ENCODE measurements at regions not wholly inside any gene's neighbourhood (a gene's known extent, or its start where the extent isn't known, plus 50 kb on each side); places are given as distances from the start of the nearest gene placed in this dataset.

DNA sequence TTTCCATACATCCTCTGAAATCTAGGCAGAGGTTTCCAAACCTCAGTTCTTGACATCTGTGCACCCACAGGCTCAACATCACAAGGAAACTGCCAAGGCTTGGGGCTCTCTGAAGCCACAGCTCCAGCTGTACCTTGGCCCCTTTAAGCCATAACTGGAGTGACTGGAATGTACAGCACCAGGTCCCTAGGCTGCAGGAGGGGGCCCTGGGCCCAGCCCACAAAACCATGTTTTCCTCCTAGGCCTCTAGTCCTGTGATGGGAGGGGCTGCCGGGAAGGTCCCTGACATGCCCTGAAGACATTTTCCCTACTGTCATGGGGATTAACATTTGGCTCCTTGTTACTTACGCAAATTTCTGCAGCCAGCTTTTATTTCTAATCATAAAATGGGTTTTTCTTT, 1093.0 kb upstream of the PCDH9 start:
- TF ChIP-seq TAF1 (IDR thresholded peaks at IDR 0.05; ENCODE audit: borderline replicate concordance, low read depth, low read length) (no peak), CHD1 (IDR thresholded peaks at IDR 0.05; ENCODE audit: low read depth, low read length) (no peak), POLR2AphosphoS5 (IDR thresholded peaks at IDR 0.05; ENCODE audit: low read length) (no peak), SMC3 (IDR thresholded peaks at IDR 0.05; ENCODE audit: borderline replicate concordance, low read length) (no peak), CBX5 (IDR thresholded peaks at IDR 0.05; ENCODE audit: low read depth) (no peak), ASH2L (IDR thresholded peaks at IDR 0.05; ENCODE audit: borderline replicate concordance, low read depth) (no peak), RAD21 (IDR thresholded peaks at IDR 0.05; ENCODE audit: insufficient read depth, low read depth, low read length) (no peak), MXI1 (IDR thresholded peaks at IDR 0.05; ENCODE audit: low read depth, low read length) (no peak)
- TF ChIP-seq, protein P1, sequence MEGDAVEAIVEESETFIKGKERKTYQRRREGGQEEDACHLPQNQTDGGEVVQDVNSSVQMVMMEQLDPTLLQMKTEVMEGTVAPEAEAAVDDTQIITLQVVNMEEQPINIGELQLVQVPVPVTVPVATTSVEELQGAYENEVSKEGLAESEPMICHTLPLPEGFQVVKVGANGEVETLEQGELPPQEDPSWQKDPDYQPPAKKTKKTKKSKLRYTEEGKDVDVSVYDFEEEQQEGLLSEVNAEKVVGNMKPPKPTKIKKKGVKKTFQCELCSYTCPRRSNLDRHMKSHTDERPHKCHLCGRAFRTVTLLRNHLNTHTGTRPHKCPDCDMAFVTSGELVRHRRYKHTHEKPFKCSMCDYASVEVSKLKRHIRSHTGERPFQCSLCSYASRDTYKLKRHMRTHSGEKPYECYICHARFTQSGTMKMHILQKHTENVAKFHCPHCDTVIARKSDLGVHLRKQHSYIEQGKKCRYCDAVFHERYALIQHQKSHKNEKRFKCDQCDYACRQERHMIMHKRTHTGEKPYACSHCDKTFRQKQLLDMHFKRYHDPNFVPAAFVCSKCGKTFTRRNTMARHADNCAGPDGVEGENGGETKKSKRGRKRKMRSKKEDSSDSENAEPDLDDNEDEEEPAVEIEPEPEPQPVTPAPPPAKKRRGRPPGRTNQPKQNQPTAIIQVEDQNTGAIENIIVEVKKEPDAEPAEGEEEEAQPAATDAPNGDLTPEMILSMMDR (IDR thresholded peaks at IDR 0.05 in 2 of 3, conservative IDR thresholded peaks at IDR 0.05 in 1 of 3; ENCODE audit: control insufficient read depth in 2 of 3, extremely low read depth in 1 of 3, insufficient read depth in 1 of 3, low read depth in 3 of 3, low read length in 3 of 3): no peak
- TF ChIP-seq, protein P2, sequence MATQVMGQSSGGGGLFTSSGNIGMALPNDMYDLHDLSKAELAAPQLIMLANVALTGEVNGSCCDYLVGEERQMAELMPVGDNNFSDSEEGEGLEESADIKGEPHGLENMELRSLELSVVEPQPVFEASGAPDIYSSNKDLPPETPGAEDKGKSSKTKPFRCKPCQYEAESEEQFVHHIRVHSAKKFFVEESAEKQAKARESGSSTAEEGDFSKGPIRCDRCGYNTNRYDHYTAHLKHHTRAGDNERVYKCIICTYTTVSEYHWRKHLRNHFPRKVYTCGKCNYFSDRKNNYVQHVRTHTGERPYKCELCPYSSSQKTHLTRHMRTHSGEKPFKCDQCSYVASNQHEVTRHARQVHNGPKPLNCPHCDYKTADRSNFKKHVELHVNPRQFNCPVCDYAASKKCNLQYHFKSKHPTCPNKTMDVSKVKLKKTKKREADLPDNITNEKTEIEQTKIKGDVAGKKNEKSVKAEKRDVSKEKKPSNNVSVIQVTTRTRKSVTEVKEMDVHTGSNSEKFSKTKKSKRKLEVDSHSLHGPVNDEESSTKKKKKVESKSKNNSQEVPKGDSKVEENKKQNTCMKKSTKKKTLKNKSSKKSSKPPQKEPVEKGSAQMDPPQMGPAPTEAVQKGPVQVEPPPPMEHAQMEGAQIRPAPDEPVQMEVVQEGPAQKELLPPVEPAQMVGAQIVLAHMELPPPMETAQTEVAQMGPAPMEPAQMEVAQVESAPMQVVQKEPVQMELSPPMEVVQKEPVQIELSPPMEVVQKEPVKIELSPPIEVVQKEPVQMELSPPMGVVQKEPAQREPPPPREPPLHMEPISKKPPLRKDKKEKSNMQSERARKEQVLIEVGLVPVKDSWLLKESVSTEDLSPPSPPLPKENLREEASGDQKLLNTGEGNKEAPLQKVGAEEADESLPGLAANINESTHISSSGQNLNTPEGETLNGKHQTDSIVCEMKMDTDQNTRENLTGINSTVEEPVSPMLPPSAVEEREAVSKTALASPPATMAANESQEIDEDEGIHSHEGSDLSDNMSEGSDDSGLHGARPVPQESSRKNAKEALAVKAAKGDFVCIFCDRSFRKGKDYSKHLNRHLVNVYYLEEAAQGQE (IDR thresholded peaks at IDR 0.05; ENCODE audit: low read depth, low read length): no peak
- TF ChIP-seq, protein P3, sequence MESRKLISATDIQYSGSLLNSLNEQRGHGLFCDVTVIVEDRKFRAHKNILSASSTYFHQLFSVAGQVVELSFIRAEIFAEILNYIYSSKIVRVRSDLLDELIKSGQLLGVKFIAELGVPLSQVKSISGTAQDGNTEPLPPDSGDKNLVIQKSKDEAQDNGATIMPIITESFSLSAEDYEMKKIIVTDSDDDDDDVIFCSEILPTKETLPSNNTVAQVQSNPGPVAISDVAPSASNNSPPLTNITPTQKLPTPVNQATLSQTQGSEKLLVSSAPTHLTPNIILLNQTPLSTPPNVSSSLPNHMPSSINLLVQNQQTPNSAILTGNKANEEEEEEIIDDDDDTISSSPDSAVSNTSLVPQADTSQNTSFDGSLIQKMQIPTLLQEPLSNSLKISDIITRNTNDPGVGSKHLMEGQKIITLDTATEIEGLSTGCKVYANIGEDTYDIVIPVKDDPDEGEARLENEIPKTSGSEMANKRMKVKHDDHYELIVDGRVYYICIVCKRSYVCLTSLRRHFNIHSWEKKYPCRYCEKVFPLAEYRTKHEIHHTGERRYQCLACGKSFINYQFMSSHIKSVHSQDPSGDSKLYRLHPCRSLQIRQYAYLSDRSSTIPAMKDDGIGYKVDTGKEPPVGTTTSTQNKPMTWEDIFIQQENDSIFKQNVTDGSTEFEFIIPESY (IDR thresholded peaks at IDR 0.05): no peak
